ENCODE measurements at regions not wholly inside any gene's neighbourhood (a gene's known extent, or its start where the extent isn't known, plus 50 kb on each side); places are given as distances from the start of the nearest gene placed in this dataset.

DNA sequence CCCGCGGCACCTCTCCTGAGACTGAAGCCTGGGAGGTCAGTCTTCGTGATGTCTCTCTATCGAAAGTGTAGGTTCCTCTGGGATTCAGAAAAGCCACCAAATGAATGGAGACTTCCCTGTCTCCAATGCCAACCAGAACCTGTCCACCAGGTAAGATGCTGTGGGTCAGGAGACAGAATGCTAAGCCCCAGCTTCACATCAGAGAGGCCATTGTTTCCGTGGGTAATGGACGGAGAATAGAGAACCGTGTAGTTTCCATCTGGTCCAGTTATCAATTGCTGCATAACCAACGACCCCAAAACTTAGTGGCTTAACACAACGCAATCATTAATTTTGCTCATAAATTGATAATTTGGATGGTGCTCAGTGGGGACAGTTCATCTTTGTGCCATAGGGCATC lies 93.5 kb downstream of the DDX1 start:
- H3K9me3 ChIP-seq, result peaks cover 6% of the 10 kb centered on the region; the same call in 1 of the 2 replicates
- no peaks in the 10 kb centered on the region for H3K27me3 ChIP-seq (replicated peaks; ENCODE audit: control insufficient read depth, insufficient read depth, low read length)
- no peak for DNase-seq
- no peaks in the 10 kb centered on the region for H3K4me1 ChIP-seq
- TF ChIP-seq, protein P1, sequence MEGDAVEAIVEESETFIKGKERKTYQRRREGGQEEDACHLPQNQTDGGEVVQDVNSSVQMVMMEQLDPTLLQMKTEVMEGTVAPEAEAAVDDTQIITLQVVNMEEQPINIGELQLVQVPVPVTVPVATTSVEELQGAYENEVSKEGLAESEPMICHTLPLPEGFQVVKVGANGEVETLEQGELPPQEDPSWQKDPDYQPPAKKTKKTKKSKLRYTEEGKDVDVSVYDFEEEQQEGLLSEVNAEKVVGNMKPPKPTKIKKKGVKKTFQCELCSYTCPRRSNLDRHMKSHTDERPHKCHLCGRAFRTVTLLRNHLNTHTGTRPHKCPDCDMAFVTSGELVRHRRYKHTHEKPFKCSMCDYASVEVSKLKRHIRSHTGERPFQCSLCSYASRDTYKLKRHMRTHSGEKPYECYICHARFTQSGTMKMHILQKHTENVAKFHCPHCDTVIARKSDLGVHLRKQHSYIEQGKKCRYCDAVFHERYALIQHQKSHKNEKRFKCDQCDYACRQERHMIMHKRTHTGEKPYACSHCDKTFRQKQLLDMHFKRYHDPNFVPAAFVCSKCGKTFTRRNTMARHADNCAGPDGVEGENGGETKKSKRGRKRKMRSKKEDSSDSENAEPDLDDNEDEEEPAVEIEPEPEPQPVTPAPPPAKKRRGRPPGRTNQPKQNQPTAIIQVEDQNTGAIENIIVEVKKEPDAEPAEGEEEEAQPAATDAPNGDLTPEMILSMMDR (IDR thresholded peaks at IDR 0.05; ENCODE audit: insufficient read depth in 1 of 2, low read depth in 1 of 2, low read length in 1 of 2, severe bottlenecking in 1 of 2, unreplicated experiment in 1 of 2), result no peak
- peaks cover 6% of the 10 kb centered on the region for H3K36me3 Mint-ChIP-seq (ENCODE audit: insufficient read depth, unreplicated experiment)
- no peak overlapping the region for H3K4me3 Mint-ChIP-seq (ENCODE audit: unreplicated experiment)
- H3K9me3 Mint-ChIP-seq (ENCODE audit: unreplicated experiment), result no peaks in the 10 kb centered on the region
- POLR2A ChIA-PET, result no interaction called here
- H3K4me3 ChIP-seq (ENCODE audit: low read depth, low read length), result no peak overlapping the region
- intact Hi-C loops (cut with micrococcal nuclease; ENCODE audit: unreplicated experiment), result no loop called here
- no peaks in the 10 kb centered on the region for H3K36me3 ChIP-seq (ENCODE audit: control insufficient read depth, insufficient read depth, low read length)
- BruUV-seq (replicated peaks), result no TSS peak
- H3K4me1 Mint-ChIP-seq (ENCODE audit: low read depth, unreplicated experiment), result no peaks in the 10 kb centered on the region
- H3K27me3 Mint-ChIP-seq (ENCODE audit: insufficient read depth, unreplicated experiment), result no peaks in the 10 kb centered on the region
- CTCF ChIA-PET, result no interaction called here
- H3K27ac Mint-ChIP-seq (ENCODE audit: unreplicated experiment), result no peak overlapping the region

DNA sequence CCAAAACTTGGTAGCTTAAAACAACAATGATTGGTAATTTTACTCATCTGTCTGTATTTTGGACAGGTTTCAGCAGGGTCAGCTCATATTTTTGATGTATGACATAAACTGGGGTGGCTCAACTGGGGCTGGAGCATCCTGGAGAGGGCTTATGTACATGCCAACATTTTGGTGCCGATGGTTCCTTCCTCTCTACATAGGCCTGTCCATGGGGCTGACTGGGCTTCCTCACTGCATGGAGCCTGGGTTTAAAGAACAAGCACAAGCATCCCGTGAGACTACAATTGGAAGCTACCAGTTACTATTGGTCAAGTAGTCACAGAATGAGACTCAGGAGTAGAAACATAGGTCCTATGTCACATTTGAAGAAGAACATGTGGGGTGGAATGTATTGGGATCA lies 95.0 kb downstream of the DDX1 start:
- TF ChIP-seq, protein P1 (IDR thresholded peaks at IDR 0.05; ENCODE audit: insufficient read depth in 1 of 2, low read depth in 1 of 2, low read length in 1 of 2, severe bottlenecking in 1 of 2, unreplicated experiment in 1 of 2), result no peak
- no peaks in the 10 kb centered on the region for H3K4me1 Mint-ChIP-seq (ENCODE audit: low read depth, unreplicated experiment)
- Histone ChIP-seq H3K36me3 (ENCODE audit: control insufficient read depth, insufficient read depth, low read length) (no peaks in the 10 kb centered on the region), H3K4me1 (no peaks in the 10 kb centered on the region), H3K9me3 (0 out of 2 replicates have a peak, but pooled peaks cover 1% of the 10 kb centered on the region), H3K27me3 (replicated peaks; ENCODE audit: control insufficient read depth, insufficient read depth, low read length) (no peaks in the 10 kb centered on the region), H3K4me3 (ENCODE audit: low read depth, low read length) (no peak overlapping the region)
- intact Hi-C loops (cut with micrococcal nuclease; ENCODE audit: unreplicated experiment), result no loop called here
- POLR2A ChIA-PET, result no interaction called here
- DNase-seq, result no peak
- peaks cover 6% of the 10 kb centered on the region for H3K36me3 Mint-ChIP-seq (ENCODE audit: insufficient read depth, unreplicated experiment)
- no peaks in the 10 kb centered on the region for H3K9me3 Mint-ChIP-seq (ENCODE audit: unreplicated experiment)
- H3K4me3 Mint-ChIP-seq (ENCODE audit: unreplicated experiment), result no peak overlapping the region
- CTCF ChIA-PET, result no interaction called here
- H3K27me3 Mint-ChIP-seq (ENCODE audit: insufficient read depth, unreplicated experiment), result no peaks in the 10 kb centered on the region
- H3K27ac Mint-ChIP-seq (ENCODE audit: unreplicated experiment), result no peak overlapping the region
- BruUV-seq (replicated peaks), result no TSS peak

DNA sequence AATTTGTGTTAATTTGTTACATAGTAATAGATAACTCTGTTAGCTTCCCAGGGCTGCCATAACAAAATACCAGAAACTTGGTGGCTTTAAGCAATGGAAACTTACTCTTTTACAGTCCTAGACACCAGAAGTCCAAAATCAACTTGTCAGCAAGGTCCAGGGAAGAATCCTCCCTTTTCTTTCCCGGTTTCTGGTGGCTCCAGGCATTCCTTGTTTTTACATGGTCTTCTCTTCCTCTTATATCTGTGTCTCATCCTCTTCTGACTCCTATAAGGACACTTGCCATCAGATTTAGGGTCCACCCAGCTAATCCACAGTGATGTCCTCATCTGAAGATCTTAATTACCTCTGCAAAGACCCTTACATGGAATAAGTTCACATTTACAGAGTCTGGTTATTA lies 95.6 kb downstream of the DDX1 start:
- H3K9me3 Mint-ChIP-seq (ENCODE audit: unreplicated experiment), result no peaks in the 10 kb centered on the region
- Histone ChIP-seq H3K36me3 (ENCODE audit: control insufficient read depth, insufficient read depth, low read length) (no peaks in the 10 kb centered on the region), H3K4me1 (no peaks in the 10 kb centered on the region), H3K4me3 (ENCODE audit: low read depth, low read length) (no peak overlapping the region), H3K9me3 (no peaks in the 10 kb centered on the region), H3K27me3 (replicated peaks; ENCODE audit: control insufficient read depth, insufficient read depth, low read length) (no peaks in the 10 kb centered on the region)
- no peaks in the 10 kb centered on the region for H3K27me3 Mint-ChIP-seq (ENCODE audit: insufficient read depth, unreplicated experiment)
- TF ChIP-seq, protein P1 (IDR thresholded peaks at IDR 0.05; ENCODE audit: insufficient read depth in 1 of 2, low read depth in 1 of 2, low read length in 1 of 2, severe bottlenecking in 1 of 2, unreplicated experiment in 1 of 2), result no peak
- peaks cover 2% of the 10 kb centered on the region for H3K36me3 Mint-ChIP-seq (ENCODE audit: insufficient read depth, unreplicated experiment)
- ChIA-PET POLR2A (no interaction called here), CTCF (no interaction called here)
- no peak overlapping the region for H3K27ac Mint-ChIP-seq (ENCODE audit: unreplicated experiment)
- H3K4me1 Mint-ChIP-seq (ENCODE audit: low read depth, unreplicated experiment), result no peaks in the 10 kb centered on the region
- no peak overlapping the region for H3K4me3 Mint-ChIP-seq (ENCODE audit: unreplicated experiment)
- DNase-seq, result no peak
- BruUV-seq (replicated peaks), result no TSS peak
- intact Hi-C loops (cut with micrococcal nuclease; ENCODE audit: unreplicated experiment), result no loop called here
